Fibroblast of mammary gland (primary cell): ENCODE measurements at regions not wholly inside any gene's neighbourhood (a gene's known extent, or its start where the extent isn't known, plus 50 kb on each side); places are given as distances from the start of the nearest gene placed in this dataset.

Experiments used
- DNase-seq: peaks from one replicate; pipeline ENCODE4 v3.0.0-alpha.2; 2010; ENCODE audit warnings: low read depth
- H3K4me3 ChIP-seq: 2 replicates; pipeline ENCODE4 v1.5.1; 2011; ENCODE audit warnings: low read depth, mild to moderate bottlenecking, low read length, moderate library complexity; ENCODE audit not compliant: control insufficient read depth
- CTCF ChIP-seq: conservative IDR thresholded peaks from 2 replicates; pipeline ENCODE4 v1.5.1; 2011; ENCODE audit warnings: low read depth, low read length, inconsistent platforms; ENCODE audit not compliant: control insufficient read depth, insufficient read depth

- no peak for TF ChIP-seq CTCF
- DNase-seq = no peak
- no peak overlapping the region for H3K4me3 ChIP-seq
Observed at GRCh38 chr11:26076233-26076990, 255.5 kb upstream of the ANO3 start.

- H3K4me3 ChIP-seq = no peak overlapping the region
- no peak for DNase-seq
Observed at GRCh38 chr11:26078231-26078821, 253.6 kb upstream of the ANO3 start.

GRCh38 chr11:26084313-26084712 is 247.6 kb upstream of the ANO3 start:
- no peak overlapping the region for H3K4me3 ChIP-seq
- DNase-seq = no peak

More at GRCh38 chr11:26078231-26078821, 253.6 kb upstream of the ANO3 start:
- no peak for TF ChIP-seq CTCF

GRCh38 chr11:26086028-26086427 is 245.9 kb upstream of the ANO3 start:
- H3K4me3 ChIP-seq = no peak overlapping the region
- DNase-seq = no peak
- no peak for TF ChIP-seq CTCF

More at GRCh38 chr11:26084313-26084712, 247.6 kb upstream of the ANO3 start:
- no peak for TF ChIP-seq CTCF

GRCh38 chr11:26087120-26087935 is 244.6 kb upstream of the ANO3 start:
- H3K4me3 ChIP-seq = no peak overlapping the region
- no peak for DNase-seq
- TF ChIP-seq CTCF = no peak

- DNase-seq = peak; percentile 38
- H3K4me3 ChIP-seq = no peak overlapping the region
- no peak for TF ChIP-seq CTCF
Observed at GRCh38 chr11:26088391-26088790, 243.5 kb upstream of the ANO3 start.
